ENCODE measurements at regions not wholly inside any gene's neighbourhood (a gene's known extent, or its start where the extent isn't known, plus 50 kb on each side); places are given as distances from the start of the nearest gene placed in this dataset.

GRCh38 chr9:118271331-118271730 is 567.1 kb downstream of the TLR4 start:
- Histone ChIP-seq H3K27ac (ENCODE audit: low read depth) (no peak overlapping the region), H3K4me2 (no peak overlapping the region), H3K4me3 (no peak overlapping the region), H3K36me3 (ENCODE audit: insufficient read depth) (no peaks in the 10 kb centered on the region), H3K79me2 (replicated peaks; ENCODE audit: insufficient read depth) (no peaks in the 10 kb centered on the region), H3F3A (replicated peaks; ENCODE audit: low read depth) (no peaks in the 10 kb centered on the region), H2AFZ (no peak overlapping the region), H3K9me2 (ENCODE audit: insufficient read depth) (0 out of 2 replicates have a peak, but pooled peaks cover 7% of the 10 kb centered on the region), H3K4me1 (ENCODE audit: insufficient read depth) (peaks cover under 1% of the 10 kb centered on the region; the same call in 1 of the 2 replicates), H4K20me1 (replicated peaks; ENCODE audit: insufficient read depth) (no peaks in the 10 kb centered on the region), H3K27me3 (ENCODE audit: insufficient read depth) (no peaks in the 10 kb centered on the region)
- H3K27ac Mint-ChIP-seq = no peak overlapping the region
- no peak for DNase-seq (ENCODE audit: low spot score)
- no peak for ATAC-seq
- peaks cover 3% of the 10 kb centered on the region for H3K27me3 Mint-ChIP-seq (ENCODE audit: insufficient read depth, low read depth, poor library complexity)
- peaks cover 57% of the 10 kb centered on the region for H3K9me3 Mint-ChIP-seq
- no peak for TF ChIP-seq ZNF114 (CRISPR knock-in tag; IDR thresholded peaks at IDR 0.05)
- TF ChIP-seq, protein P1, sequence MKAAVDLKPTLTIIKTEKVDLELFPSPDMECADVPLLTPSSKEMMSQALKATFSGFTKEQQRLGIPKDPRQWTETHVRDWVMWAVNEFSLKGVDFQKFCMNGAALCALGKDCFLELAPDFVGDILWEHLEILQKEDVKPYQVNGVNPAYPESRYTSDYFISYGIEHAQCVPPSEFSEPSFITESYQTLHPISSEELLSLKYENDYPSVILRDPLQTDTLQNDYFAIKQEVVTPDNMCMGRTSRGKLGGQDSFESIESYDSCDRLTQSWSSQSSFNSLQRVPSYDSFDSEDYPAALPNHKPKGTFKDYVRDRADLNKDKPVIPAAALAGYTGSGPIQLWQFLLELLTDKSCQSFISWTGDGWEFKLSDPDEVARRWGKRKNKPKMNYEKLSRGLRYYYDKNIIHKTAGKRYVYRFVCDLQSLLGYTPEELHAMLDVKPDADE (IDR thresholded peaks at IDR 0.05) = no peak
- no peak for TF ChIP-seq ZNF331 (CRISPR knock-in tag; IDR thresholded peaks at IDR 0.05; ENCODE audit: low read depth)
- TF ChIP-seq NANOG (IDR thresholded peaks at IDR 0.05; ENCODE audit: borderline replicate concordance) = no peak
- no peak for TF ChIP-seq CREB1 (CRISPR knock-in tag; IDR thresholded peaks at IDR 0.05; ENCODE audit: low read depth)
- no peak for TF ChIP-seq ZNF462 (CRISPR knock-in tag; IDR thresholded peaks at IDR 0.05)
- H3K4me1 Mint-ChIP-seq = peaks cover 1% of the 10 kb centered on the region; the same call in 2 of the 3 replicates
- H3K36me3 Mint-ChIP-seq (ENCODE audit: low read depth) = no peaks in the 10 kb centered on the region
- no peak overlapping the region for H3K4me3 Mint-ChIP-seq

All from GM23338 (cell line).